SK-N-SH (cell line): ENCODE measurements at regions not wholly inside any gene's neighbourhood (a gene's known extent, or its start where the extent isn't known, plus 50 kb on each side); places are given as distances from the start of the nearest gene placed in this dataset.

Experiments used
- GABPA ChIP-seq: IDR thresholded peaks from 2 replicates; pipeline ENCODE4 v1.4.0; 2012; ENCODE audit warnings: low read depth, mild to moderate bottlenecking
- RFX5 ChIP-seq: IDR thresholded peaks from 2 replicates; pipeline ENCODE4 v1.6.1; 2012; ENCODE audit warnings: mild to moderate bottlenecking, improper control_type of control experiment, low read length
- SMC3 ChIP-seq: IDR thresholded peaks from 2 replicates; pipeline ENCODE4 v1.6.1; 2012; ENCODE audit warnings: low read depth, low read length, improper control_type of control experiment
- TAF1 ChIP-seq: IDR thresholded peaks from 2 replicates; pipeline ENCODE4 v1.6.1; 2012; ENCODE audit warnings: low read depth, mild to moderate bottlenecking, low read length, moderate library complexity, borderline replicate concordance
- TF ChIP-seq, protein P1 (sequence below): fragments of 200-600 bp; sonication (generic); IDR thresholded peaks from 2 replicates; pipeline ENCODE4 v1.6.1; 2017; ENCODE audit warnings: antibody characterized with exemption, mild to moderate bottlenecking, moderate library complexity
- TF ChIP-seq, protein P2 (sequence below): IDR thresholded peaks from 2 replicates; pipeline ENCODE4 v1.4.0; 2012; ENCODE audit warnings: low read depth, borderline replicate concordance
- TF ChIP-seq, protein P3 (sequence below): IDR thresholded peaks from 2 replicates; pipeline ENCODE4 v1.4.0; 2012; ENCODE audit warnings: low read depth

DNA sequence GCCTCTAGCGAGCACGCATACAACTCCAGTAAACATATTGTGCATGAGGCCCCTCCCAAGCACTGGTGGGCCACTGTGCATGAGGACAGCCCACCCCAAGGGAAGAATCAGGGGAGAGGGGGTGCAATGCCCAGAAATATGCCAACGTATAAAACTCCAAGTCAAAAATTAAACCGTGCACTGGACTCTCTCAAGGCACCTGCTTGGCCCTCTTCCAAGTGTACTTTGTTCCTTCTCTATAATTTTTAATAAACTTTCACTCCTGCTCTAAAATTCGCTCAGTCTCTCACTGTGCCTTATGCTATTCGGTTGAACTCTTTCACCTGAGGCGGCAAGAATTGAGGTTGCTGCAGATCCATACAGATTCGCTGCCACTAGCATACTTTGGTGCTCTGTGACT, 465.3 kb upstream of the TENM4 start:
- TF ChIP-seq, protein P1, sequence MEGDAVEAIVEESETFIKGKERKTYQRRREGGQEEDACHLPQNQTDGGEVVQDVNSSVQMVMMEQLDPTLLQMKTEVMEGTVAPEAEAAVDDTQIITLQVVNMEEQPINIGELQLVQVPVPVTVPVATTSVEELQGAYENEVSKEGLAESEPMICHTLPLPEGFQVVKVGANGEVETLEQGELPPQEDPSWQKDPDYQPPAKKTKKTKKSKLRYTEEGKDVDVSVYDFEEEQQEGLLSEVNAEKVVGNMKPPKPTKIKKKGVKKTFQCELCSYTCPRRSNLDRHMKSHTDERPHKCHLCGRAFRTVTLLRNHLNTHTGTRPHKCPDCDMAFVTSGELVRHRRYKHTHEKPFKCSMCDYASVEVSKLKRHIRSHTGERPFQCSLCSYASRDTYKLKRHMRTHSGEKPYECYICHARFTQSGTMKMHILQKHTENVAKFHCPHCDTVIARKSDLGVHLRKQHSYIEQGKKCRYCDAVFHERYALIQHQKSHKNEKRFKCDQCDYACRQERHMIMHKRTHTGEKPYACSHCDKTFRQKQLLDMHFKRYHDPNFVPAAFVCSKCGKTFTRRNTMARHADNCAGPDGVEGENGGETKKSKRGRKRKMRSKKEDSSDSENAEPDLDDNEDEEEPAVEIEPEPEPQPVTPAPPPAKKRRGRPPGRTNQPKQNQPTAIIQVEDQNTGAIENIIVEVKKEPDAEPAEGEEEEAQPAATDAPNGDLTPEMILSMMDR: no peak
- TF ChIP-seq SMC3: no peak
- no peak for TF ChIP-seq RFX5
- no peak for TF ChIP-seq GABPA
- TF ChIP-seq, protein P2, sequence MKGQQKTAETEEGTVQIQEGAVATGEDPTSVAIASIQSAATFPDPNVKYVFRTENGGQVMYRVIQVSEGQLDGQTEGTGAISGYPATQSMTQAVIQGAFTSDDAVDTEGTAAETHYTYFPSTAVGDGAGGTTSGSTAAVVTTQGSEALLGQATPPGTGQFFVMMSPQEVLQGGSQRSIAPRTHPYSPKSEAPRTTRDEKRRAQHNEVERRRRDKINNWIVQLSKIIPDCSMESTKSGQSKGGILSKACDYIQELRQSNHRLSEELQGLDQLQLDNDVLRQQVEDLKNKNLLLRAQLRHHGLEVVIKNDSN: no peak
- TF ChIP-seq TAF1: no peak
- TF ChIP-seq, protein P3, sequence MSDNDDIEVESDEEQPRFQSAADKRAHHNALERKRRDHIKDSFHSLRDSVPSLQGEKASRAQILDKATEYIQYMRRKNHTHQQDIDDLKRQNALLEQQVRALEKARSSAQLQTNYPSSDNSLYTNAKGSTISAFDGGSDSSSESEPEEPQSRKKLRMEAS: no peak
